IPS-20b (cell line): ENCODE measurements at regions not wholly inside any gene's neighbourhood (a gene's known extent, or its start where the extent isn't known, plus 50 kb on each side); places are given as distances from the start of the nearest gene placed in this dataset.
"Not testable (repeated sequence)": the region's sequence is repeated elsewhere in the genome, so short reads cannot be mapped to it uniquely, and the experiment has no call there.

Experiments
- H3K27ac ChIP-seq: one replicate; pipeline ENCODE4 v1.5.1; 2013; ENCODE audit warnings: low read length
- H3K27me3 ChIP-seq: 2 replicates; pipeline ENCODE4 v1.6.1; 2013; ENCODE audit warnings: mild to moderate bottlenecking, low read length, inconsistent platforms; ENCODE audit not compliant: insufficient read depth
- H3K36me3 ChIP-seq: 2 replicates; pipeline ENCODE4 v1.6.1; 2013; ENCODE audit warnings: low read depth, mild to moderate bottlenecking, inconsistent platforms, low read length, moderate library complexity; ENCODE audit not compliant: insufficient read depth
- H3K4me1 ChIP-seq: 2 replicates; pipeline ENCODE4 v1.6.1; 2013; ENCODE audit warnings: mild to moderate bottlenecking, control low read depth, inconsistent platforms, low read length, moderate library complexity; ENCODE audit not compliant: insufficient read depth
- H3K4me3 ChIP-seq: 2 replicates; pipeline ENCODE4 v1.5.1; 2013; ENCODE audit warnings: mild to moderate bottlenecking, low read length, inconsistent platforms
- H3K9ac ChIP-seq: 2 replicates; pipeline ENCODE4 v1.6.1; 2013; ENCODE audit warnings: low read depth, mild to moderate bottlenecking, inconsistent platforms, low read length, moderate library complexity
- H3K9me3 ChIP-seq: 2 replicates; pipeline ENCODE4 v1.6.1; 2013; ENCODE audit warnings: mild to moderate bottlenecking, low read depth, low read length, inconsistent platforms; ENCODE audit not compliant: insufficient read depth

- H3K36me3 ChIP-seq, H3K27ac ChIP-seq, H3K4me1 ChIP-seq, H3K9me3 ChIP-seq, H3K4me3 ChIP-seq, H3K9ac ChIP-seq: not testable (repeated sequence)
- H3K27me3 ChIP-seq, result peaks cover 44% of the 10 kb centered on the region
Observed at GRCh38 chr11:69916251-69916649, 97.0 kb upstream of the FGF3 start.

GRCh38 chr11:69916806-69917387 is 97.7 kb upstream of the FGF3 start:
- no peak overlapping the region for H3K9ac ChIP-seq
- H3K4me3 ChIP-seq, result no peak overlapping the region
- H3K27ac ChIP-seq, result no peak overlapping the region
- peaks cover 44% of the 10 kb centered on the region for H3K27me3 ChIP-seq
- no peaks in the 10 kb centered on the region for H3K4me1 ChIP-seq
- H3K9me3 ChIP-seq, result no peaks in the 10 kb centered on the region
- H3K36me3 ChIP-seq, result no peaks in the 10 kb centered on the region

DNA sequence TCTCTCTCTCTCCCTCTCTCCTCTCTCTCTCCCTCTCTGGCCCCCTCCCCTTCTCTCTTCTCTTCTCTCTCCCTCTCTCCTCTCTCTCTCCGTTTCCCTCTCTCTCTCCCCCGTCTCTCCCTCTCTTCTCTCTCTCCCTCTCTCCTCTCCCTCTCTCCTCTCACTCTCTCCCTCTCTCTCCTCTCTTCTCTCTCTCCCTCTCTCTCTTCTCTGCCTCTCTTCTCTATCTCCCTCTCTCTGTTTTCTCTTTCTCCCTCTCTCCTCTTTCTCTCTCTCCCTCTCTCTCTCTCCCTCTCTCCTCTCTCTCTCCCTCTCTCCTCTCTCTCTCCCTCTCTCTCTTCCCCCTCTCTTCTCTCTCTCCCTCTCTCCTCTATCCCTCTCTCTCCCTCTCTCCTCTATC is 98.3 kb upstream of the FGF3 start:
- H3K9me3 ChIP-seq, result no peaks in the 10 kb centered on the region
- H3K4me3 ChIP-seq, result no peak overlapping the region
- no peaks in the 10 kb centered on the region for H3K36me3 ChIP-seq
- no peaks in the 10 kb centered on the region for H3K4me1 ChIP-seq
- H3K9ac ChIP-seq, result no peak overlapping the region
- peaks cover 44% of the 10 kb centered on the region for H3K27me3 ChIP-seq
- no peak overlapping the region for H3K27ac ChIP-seq

- Histone ChIP-seq H3K4me3 (no peak overlapping the region), H3K4me1 (no peaks in the 10 kb centered on the region), H3K9me3 (no peaks in the 10 kb centered on the region), H3K27me3 (peaks cover 51% of the 10 kb centered on the region), H3K9ac (no peak overlapping the region), H3K36me3 (no peaks in the 10 kb centered on the region), H3K27ac (no peak overlapping the region)
Observed at GRCh38 chr11:69918231-69918937, 99.2 kb upstream of the FGF3 start.

DNA sequence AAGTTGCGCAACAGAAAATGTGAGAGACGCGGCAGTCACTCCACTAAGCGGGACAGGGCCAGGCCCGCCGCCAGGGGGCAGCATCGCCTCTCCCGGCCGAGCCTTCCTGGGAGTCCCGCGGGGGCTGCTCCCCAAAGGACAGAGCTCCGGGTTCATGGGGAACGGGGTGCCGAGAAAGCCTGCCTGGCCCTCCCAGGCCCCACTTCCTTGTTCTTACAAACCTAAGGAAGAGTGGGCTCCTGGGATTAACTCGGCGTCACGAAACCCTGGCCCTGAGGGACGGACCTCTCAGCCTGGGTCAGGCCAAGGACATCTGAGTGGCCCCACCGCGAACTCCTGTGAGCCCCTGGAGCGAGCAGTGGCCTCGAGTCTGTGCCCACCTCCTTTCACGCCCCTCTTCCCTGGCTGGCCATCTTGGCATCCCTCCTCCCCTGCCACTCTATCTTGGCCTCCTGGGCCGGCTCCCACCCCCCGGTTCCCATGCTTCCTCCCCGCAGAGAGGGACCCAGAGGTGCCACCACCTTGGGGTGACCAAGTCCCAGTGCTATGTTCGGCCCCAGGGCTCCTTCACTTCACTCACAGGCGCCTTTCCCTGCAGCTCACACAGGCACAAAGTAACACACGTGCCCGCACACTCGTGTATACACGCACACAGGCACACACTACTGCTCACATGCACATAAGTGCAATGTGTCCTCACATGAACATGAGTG is 99.9 kb upstream of the FGF3 start:
- no peaks in the 10 kb centered on the region for H3K4me1 ChIP-seq
- peaks cover 52% of the 10 kb centered on the region for H3K27me3 ChIP-seq
- no peaks in the 10 kb centered on the region for H3K9me3 ChIP-seq
- no peak overlapping the region for H3K27ac ChIP-seq
- no peak overlapping the region for H3K4me3 ChIP-seq
- H3K36me3 ChIP-seq, result no peaks in the 10 kb centered on the region
- H3K9ac ChIP-seq, result no peak overlapping the region

GRCh38 chr11:69919659-69920344 is 100.6 kb upstream of the FGF3 start:
- no peaks in the 10 kb centered on the region for H3K36me3 ChIP-seq
- H3K9ac ChIP-seq, result no peak overlapping the region
- peaks cover 52% of the 10 kb centered on the region for H3K27me3 ChIP-seq
- H3K9me3 ChIP-seq, result no peaks in the 10 kb centered on the region
- H3K4me1 ChIP-seq, result no peaks in the 10 kb centered on the region
- H3K4me3 ChIP-seq, result no peak overlapping the region
- H3K27ac ChIP-seq, result no peak overlapping the region

GRCh38 chr11:69920345-69921127 is 101.3 kb upstream of the FGF3 start:
- Histone ChIP-seq H3K9ac (no peak overlapping the region), H3K4me1 (no peaks in the 10 kb centered on the region), H3K27ac (no peak overlapping the region), H3K9me3 (no peaks in the 10 kb centered on the region), H3K27me3 (peaks cover 54% of the 10 kb centered on the region), H3K4me3 (no peak overlapping the region), H3K36me3 (no peaks in the 10 kb centered on the region)

DNA sequence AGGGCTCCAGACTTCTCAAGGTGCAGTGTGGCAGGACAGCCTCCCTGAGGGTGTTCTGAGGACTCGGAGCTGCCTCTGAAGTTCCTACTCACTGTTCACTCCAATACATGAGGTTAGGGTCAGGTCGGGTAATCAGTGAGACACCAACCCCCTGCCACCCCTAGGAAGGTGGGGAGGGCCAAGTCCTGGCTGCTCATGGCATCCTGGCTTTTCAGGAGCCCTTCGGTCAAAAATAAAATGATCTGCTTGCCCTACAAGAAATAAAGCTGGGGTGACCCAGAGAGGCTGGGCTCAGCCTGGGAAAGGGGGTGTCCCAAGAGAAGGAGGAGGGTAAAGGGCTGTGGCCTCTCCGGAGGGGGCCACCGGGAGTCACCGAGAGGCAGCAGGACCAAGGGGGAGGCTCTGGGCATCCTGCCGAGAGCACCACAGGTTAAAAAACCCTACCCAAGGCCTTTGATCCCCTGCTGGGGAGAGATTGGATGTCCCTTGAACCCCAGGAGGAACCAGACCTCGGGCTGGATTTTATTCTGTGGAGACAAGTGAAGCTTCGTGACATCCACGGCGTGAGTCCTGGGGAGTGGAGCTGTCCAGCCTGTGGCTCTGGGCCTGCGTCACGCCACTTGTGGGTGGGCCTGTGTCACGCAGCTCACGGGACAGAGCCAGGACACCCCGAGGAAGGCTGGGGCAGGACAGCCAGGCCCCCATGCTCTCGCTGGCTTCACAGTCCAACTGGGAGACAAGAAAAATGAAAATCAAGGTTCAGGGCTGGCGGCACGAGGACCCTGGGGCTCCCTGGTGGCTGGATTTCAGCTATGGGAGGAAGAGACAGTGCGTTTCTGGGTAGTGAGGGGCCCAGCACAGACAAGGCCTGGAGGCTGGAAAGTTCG is 102.2 kb upstream of the FGF3 start:
- Histone ChIP-seq H3K36me3 (no peaks in the 10 kb centered on the region), H3K9me3 (no peaks in the 10 kb centered on the region), H3K27me3 (peaks cover 49% of the 10 kb centered on the region), H3K27ac (no peak overlapping the region), H3K9ac (no peak overlapping the region), H3K4me3 (no peak overlapping the region), H3K4me1 (no peaks in the 10 kb centered on the region)

- H3K9ac ChIP-seq, result no peak overlapping the region
- H3K36me3 ChIP-seq, result no peaks in the 10 kb centered on the region
- H3K4me3 ChIP-seq, result no peak overlapping the region
- peaks cover 46% of the 10 kb centered on the region for H3K27me3 ChIP-seq
- H3K27ac ChIP-seq, result no peak overlapping the region
- H3K4me1 ChIP-seq, result no peaks in the 10 kb centered on the region
- no peaks in the 10 kb centered on the region for H3K9me3 ChIP-seq
Observed at GRCh38 chr11:69922015-69922595, 102.9 kb upstream of the FGF3 start.

GRCh38 chr11:69922596-69923111 is 103.4 kb upstream of the FGF3 start:
- no peak overlapping the region for H3K9ac ChIP-seq
- H3K27ac ChIP-seq, result no peak overlapping the region
- no peaks in the 10 kb centered on the region for H3K9me3 ChIP-seq
- peaks cover 45% of the 10 kb centered on the region for H3K27me3 ChIP-seq
- no peaks in the 10 kb centered on the region for H3K4me1 ChIP-seq
- H3K4me3 ChIP-seq, result no peak overlapping the region
- H3K36me3 ChIP-seq, result no peaks in the 10 kb centered on the region
